ENCODE measurements at regions not wholly inside any gene's neighbourhood (a gene's known extent, or its start where the extent isn't known, plus 50 kb on each side); places are given as distances from the start of the nearest gene placed in this dataset.
A peak's percentile ranks its signal among the peaks of the same experiment; 100 is the strongest.

- Histone ChIP-seq H3K18ac (ENCODE audit: low read depth, low read length) (no peak overlapping the region), H4K91ac (ENCODE audit: insufficient read depth, low read depth, low read length) (no peak overlapping the region), H3K27ac (ENCODE audit: insufficient read depth, low read length) (no peak overlapping the region), H3K9me1 (ENCODE audit: insufficient read depth, low read length) (no peaks in the 10 kb centered on the region), H2BK15ac (ENCODE audit: low read depth, low read length) (no peak overlapping the region), H2BK120ac (ENCODE audit: low read depth, low read length) (peak overlapping the region; percentile 13; the same call in 1 of the 2 replicates), H3K9me3 (ENCODE audit: control insufficient read depth, insufficient read depth, low read length) (no peaks in the 10 kb centered on the region; the same call in 1 of the 2 replicates), H3K4me2 (ENCODE audit: low read depth, low read length) (no peak overlapping the region), H3K27me3 (ENCODE audit: control insufficient read depth, insufficient read depth, low read length) (no peaks in the 10 kb centered on the region), H2AK9ac (replicated peaks; ENCODE audit: low read depth, low read length, poor library complexity) (no peak overlapping the region), H2AFZ (replicated peaks; ENCODE audit: low read length, poor library complexity) (no peak overlapping the region), H4K5ac (ENCODE audit: low read depth, low read length) (no peak overlapping the region; the same call in 1 of the 2 replicates), H3K4me3 (ENCODE audit: insufficient read depth, low read depth, low read length) (no peak overlapping the region), H4K20me1 (ENCODE audit: insufficient read depth, low read length) (no peaks in the 10 kb centered on the region), H2BK5ac (ENCODE audit: low read depth, low read length, poor library complexity, severe bottlenecking) (peak overlapping the region; percentile 73), H3K14ac (replicated peaks; ENCODE audit: low read depth, low read length) (no peak overlapping the region), H3K23ac (ENCODE audit: low read depth, low read length) (no peak overlapping the region), H3K79me1 (ENCODE audit: low read depth in 1 of 2, low read length in 2 of 2) (no peaks in the 10 kb centered on the region), H3K4me1 (ENCODE audit: control insufficient read depth, insufficient read depth, low read length) (peaks cover 5% of the 10 kb centered on the region; the same call in 1 of the 2 replicates), H4K8ac (ENCODE audit: low read depth in 2 of 2, low read length in 2 of 2) (no peak overlapping the region), H2AK5ac (ENCODE audit: low read depth, low read length) (no peak overlapping the region), H3K56ac (ENCODE audit: extremely low read depth, insufficient read depth, low read length) (no peak overlapping the region), H3K36me3 (ENCODE audit: control insufficient read depth, insufficient read depth, low read length) (no peaks in the 10 kb centered on the region), H3K9ac (ENCODE audit: low read depth, low read length) (no peak overlapping the region), H3K4ac (ENCODE audit: low read depth, low read length) (no peak overlapping the region), H2BK20ac (ENCODE audit: low read depth, low read length) (peak overlapping the region; percentile 42; the same call in 1 of the 2 replicates)
- DNase-seq (peak; percentile 33), ATAC-seq (ENCODE audit: low read depth) (peak; percentile 32; the same call in 1 of the 2 replicates)
- intact Hi-C loops (cut with micrococcal nuclease) (no loop called here), dilution Hi-C loops (cut with HindIII; ENCODE audit: low sequenced_read_pairs, unreplicated experiment) (no loop called here), in situ Hi-C loops (cut with MboI; ENCODE audit: low sequenced_read_pairs) (no loop called here)
- CTCF ChIA-PET = no interaction called here
- no CpG with 5 or more reads among the region's 1 CpG for WGBS, 2 experiments (ENCODE audit: extremely low coverage in 2 of 2, insufficient read length in 1 of 2)
- TF ChIP-seq RAD21 (IDR thresholded peaks at IDR 0.05; ENCODE audit: low read length) (no peak), RFX5 (IDR thresholded peaks at IDR 0.05; ENCODE audit: low read depth, low read length) (no peak), POLR2A (IDR thresholded peaks at IDR 0.05; ENCODE audit: low read depth, low read length) (no peak), SMC3 (IDR thresholded peaks at IDR 0.05; ENCODE audit: low read depth, low read length) (no peak), ELK1 (IDR thresholded peaks at IDR 0.05; ENCODE audit: borderline replicate concordance, low read depth, low read length) (no peak), RCOR1 (IDR thresholded peaks at IDR 0.05; ENCODE audit: insufficient replicate concordance, low read length) (no peak), CHD1 (IDR thresholded peaks at IDR 0.05; ENCODE audit: low read depth, low read length) (no peak), FOS (IDR thresholded peaks at IDR 0.05; ENCODE audit: low read depth, low read length) (no peak), MXI1 (IDR thresholded peaks at IDR 0.05; ENCODE audit: borderline replicate concordance, low read depth, low read length) (no peak), MAZ (IDR thresholded peaks at IDR 0.05; ENCODE audit: borderline replicate concordance, low read depth, low read length) (no peak)
- TF ChIP-seq, protein P1, sequence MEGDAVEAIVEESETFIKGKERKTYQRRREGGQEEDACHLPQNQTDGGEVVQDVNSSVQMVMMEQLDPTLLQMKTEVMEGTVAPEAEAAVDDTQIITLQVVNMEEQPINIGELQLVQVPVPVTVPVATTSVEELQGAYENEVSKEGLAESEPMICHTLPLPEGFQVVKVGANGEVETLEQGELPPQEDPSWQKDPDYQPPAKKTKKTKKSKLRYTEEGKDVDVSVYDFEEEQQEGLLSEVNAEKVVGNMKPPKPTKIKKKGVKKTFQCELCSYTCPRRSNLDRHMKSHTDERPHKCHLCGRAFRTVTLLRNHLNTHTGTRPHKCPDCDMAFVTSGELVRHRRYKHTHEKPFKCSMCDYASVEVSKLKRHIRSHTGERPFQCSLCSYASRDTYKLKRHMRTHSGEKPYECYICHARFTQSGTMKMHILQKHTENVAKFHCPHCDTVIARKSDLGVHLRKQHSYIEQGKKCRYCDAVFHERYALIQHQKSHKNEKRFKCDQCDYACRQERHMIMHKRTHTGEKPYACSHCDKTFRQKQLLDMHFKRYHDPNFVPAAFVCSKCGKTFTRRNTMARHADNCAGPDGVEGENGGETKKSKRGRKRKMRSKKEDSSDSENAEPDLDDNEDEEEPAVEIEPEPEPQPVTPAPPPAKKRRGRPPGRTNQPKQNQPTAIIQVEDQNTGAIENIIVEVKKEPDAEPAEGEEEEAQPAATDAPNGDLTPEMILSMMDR (conservative IDR thresholded peaks at IDR 0.05; ENCODE audit: low read depth, low read length) = no peak
- POLR2A ChIA-PET (ENCODE audit: unreplicated experiment) = no interaction called here
- BruUV-seq (replicated peaks) = no TSS peak
These were observed 294.8 kb downstream of the PRELID2 start for GRCh38 chr5:145540375-145540774.

All from IMR-90 (cell line).